Thyroid gland (tissue), 4 donors: ENCODE measurements at regions not wholly inside any gene's neighbourhood (a gene's known extent, or its start where the extent isn't known, plus 50 kb on each side); places are given as distances from the start of the nearest gene placed in this dataset.
"Not testable (repeated sequence)": the region's sequence is repeated elsewhere in the genome, so short reads cannot be mapped to it uniquely, and the experiment has no call there.

Source experiments
- POLR2A ChIP-seq, 2 donors: fragments of 450-650 bp; IDR thresholded peaks; one replicate each; pipeline ENCODE4 v1.6.1; 2017; ENCODE audit warnings: antibody characterized with exemption in 2 of 2, mild to moderate bottlenecking in 2 of 2, moderate library complexity in 1 of 2
- TF ChIP-seq, protein P1 (sequence below), 6 experiments: fragments of 200-600 bp in 3 of 6; fragments of 450-650 bp in 3 of 6; sonication (generic) in 3 of 6; IDR thresholded peaks; one replicate each; pipeline ENCODE4 v1.5.1; 2016 to 2019; ENCODE audit warnings: antibody characterized with exemption in 6 of 6, mild to moderate bottlenecking in 2 of 6, inconsistent platforms in 1 of 6, moderate library complexity in 1 of 6

GRCh38 chr9:63450836-63451235 is 1834.2 kb downstream of the FOXD4L5 start:
- TF ChIP-seq, protein P1, sequence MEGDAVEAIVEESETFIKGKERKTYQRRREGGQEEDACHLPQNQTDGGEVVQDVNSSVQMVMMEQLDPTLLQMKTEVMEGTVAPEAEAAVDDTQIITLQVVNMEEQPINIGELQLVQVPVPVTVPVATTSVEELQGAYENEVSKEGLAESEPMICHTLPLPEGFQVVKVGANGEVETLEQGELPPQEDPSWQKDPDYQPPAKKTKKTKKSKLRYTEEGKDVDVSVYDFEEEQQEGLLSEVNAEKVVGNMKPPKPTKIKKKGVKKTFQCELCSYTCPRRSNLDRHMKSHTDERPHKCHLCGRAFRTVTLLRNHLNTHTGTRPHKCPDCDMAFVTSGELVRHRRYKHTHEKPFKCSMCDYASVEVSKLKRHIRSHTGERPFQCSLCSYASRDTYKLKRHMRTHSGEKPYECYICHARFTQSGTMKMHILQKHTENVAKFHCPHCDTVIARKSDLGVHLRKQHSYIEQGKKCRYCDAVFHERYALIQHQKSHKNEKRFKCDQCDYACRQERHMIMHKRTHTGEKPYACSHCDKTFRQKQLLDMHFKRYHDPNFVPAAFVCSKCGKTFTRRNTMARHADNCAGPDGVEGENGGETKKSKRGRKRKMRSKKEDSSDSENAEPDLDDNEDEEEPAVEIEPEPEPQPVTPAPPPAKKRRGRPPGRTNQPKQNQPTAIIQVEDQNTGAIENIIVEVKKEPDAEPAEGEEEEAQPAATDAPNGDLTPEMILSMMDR (IDR thresholded peaks at IDR 0.05): not testable (repeated sequence)
- TF ChIP-seq POLR2A (IDR thresholded peaks at IDR 0.05): not testable (repeated sequence)
